WERI-Rb-1 (cell line): ENCODE measurements at regions not wholly inside any gene's neighbourhood (a gene's known extent, or its start where the extent isn't known, plus 50 kb on each side); places are given as distances from the start of the nearest gene placed in this dataset.

Source experiments
- DNase-seq: peaks from one replicate; pipeline ENCODE4 v3.0.0-alpha.2; 2020
- H3K27ac ChIP-seq: fragments of 250-450 bp; sonication (Bioruptor Pico); 2 replicates; pipeline ENCODE4 v1.5.1; 2020; ENCODE audit warnings: mild to moderate bottlenecking, moderate library complexity
- H3K27me3 ChIP-seq: fragments of 250-450 bp; sonication (Bioruptor Pico); 2 replicates; pipeline ENCODE4 v1.5.1; 2021; ENCODE audit warnings: mild to moderate bottlenecking, low read depth, moderate library complexity; ENCODE audit not compliant: insufficient read depth, severe bottlenecking
- H3K36me3 ChIP-seq: fragments of 250-450 bp; sonication (Bioruptor Pico); 2 replicates; pipeline ENCODE4 v1.5.1; 2020; ENCODE audit warnings: mild to moderate bottlenecking, moderate library complexity
- H3K4me3 ChIP-seq: 2 replicates; pipeline ENCODE4 v1.5.1; 2011; ENCODE audit warnings: low read depth, mild to moderate bottlenecking, control low read depth, low read length
- H3K9me3 ChIP-seq: fragments of 250-450 bp; sonication (Bioruptor Pico); 2 replicates; pipeline ENCODE4 v1.5.1; 2021; ENCODE audit warnings: mild to moderate bottlenecking, moderate library complexity; ENCODE audit not compliant: severe bottlenecking
- TF ChIP-seq, protein P1 (sequence below): IDR thresholded peaks from 2 replicates; pipeline ENCODE4 v1.5.1; 2011; ENCODE audit warnings: low read depth, mild to moderate bottlenecking, control low read depth, inconsistent platforms, low read length

GRCh38 chr10:128851726-128852125 is 615.3 kb upstream of the MGMT start:
- Histone ChIP-seq H3K27ac (no peak overlapping the region), H3K9me3 (no peaks in the 10 kb centered on the region), H3K36me3 (no peaks in the 10 kb centered on the region), H3K27me3 (peaks cover 7% of the 10 kb centered on the region), H3K4me3 (no peak overlapping the region)
- TF ChIP-seq, protein P1, sequence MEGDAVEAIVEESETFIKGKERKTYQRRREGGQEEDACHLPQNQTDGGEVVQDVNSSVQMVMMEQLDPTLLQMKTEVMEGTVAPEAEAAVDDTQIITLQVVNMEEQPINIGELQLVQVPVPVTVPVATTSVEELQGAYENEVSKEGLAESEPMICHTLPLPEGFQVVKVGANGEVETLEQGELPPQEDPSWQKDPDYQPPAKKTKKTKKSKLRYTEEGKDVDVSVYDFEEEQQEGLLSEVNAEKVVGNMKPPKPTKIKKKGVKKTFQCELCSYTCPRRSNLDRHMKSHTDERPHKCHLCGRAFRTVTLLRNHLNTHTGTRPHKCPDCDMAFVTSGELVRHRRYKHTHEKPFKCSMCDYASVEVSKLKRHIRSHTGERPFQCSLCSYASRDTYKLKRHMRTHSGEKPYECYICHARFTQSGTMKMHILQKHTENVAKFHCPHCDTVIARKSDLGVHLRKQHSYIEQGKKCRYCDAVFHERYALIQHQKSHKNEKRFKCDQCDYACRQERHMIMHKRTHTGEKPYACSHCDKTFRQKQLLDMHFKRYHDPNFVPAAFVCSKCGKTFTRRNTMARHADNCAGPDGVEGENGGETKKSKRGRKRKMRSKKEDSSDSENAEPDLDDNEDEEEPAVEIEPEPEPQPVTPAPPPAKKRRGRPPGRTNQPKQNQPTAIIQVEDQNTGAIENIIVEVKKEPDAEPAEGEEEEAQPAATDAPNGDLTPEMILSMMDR: no peak
- no peak for DNase-seq

DNA sequence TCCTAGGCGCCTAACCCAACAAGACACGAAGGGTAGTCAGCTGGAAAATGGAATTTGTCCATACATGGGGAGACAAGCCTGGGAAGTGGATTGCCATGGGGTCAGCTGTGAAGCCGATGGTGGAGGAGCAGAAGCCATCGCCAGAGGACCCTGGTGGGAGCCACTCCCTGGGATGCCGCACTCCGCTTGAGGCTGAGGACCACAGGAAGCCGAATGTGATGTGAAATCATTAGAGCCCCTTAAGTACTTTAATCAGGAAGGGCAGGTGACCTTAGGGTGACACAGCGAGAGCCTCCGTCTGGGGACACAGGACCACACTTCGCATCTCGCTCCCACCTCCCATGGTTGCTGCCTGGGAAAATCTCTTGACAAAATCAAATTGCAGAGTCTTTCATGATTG is 614.6 kb upstream of the MGMT start:
- no peak for DNase-seq
- Histone ChIP-seq H3K27ac (no peak overlapping the region), H3K27me3 (peaks cover 7% of the 10 kb centered on the region), H3K36me3 (no peaks in the 10 kb centered on the region), H3K9me3 (no peaks in the 10 kb centered on the region), H3K4me3 (no peak overlapping the region)
- TF ChIP-seq, protein P1: no peak

DNA sequence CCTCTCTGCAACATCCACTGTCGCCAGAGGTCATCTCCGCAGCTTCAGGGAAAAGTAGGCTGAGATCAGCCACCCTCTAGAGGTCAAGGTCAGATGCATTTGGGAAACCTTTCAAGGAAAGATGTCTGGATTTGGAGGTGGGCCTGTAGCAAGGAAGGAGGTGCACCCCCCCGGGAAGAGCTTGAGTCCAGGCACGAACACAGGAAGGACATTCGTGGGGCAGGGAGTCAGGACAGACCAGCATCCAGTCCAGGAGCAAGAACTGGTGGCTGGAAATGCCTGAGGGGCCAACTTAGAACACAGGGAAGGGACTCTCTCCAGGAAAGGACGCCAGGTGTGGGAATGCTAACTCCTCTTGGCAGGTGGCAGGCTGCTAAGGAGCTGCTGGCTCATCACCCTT is 614.1 kb upstream of the MGMT start:
- DNase-seq: no peak
- H3K36me3 ChIP-seq: no peaks in the 10 kb centered on the region
- H3K27ac ChIP-seq: no peak overlapping the region
- no peak overlapping the region for H3K4me3 ChIP-seq
- TF ChIP-seq, protein P1: no peak
- peaks cover 7% of the 10 kb centered on the region for H3K27me3 ChIP-seq
- no peaks in the 10 kb centered on the region for H3K9me3 ChIP-seq

- H3K4me3 ChIP-seq: no peak overlapping the region
- no peak overlapping the region for H3K27ac ChIP-seq
- no peaks in the 10 kb centered on the region for H3K9me3 ChIP-seq
- TF ChIP-seq, protein P1: no peak
- peaks cover 7% of the 10 kb centered on the region for H3K27me3 ChIP-seq
- no peak for DNase-seq
- H3K36me3 ChIP-seq: no peaks in the 10 kb centered on the region
Measured at GRCh38 chr10:128853537-128853936, 613.5 kb upstream of the MGMT start.

- peaks cover 7% of the 10 kb centered on the region for H3K27me3 ChIP-seq
- TF ChIP-seq, protein P1: no peak
- H3K27ac ChIP-seq: no peak overlapping the region
- H3K36me3 ChIP-seq: no peaks in the 10 kb centered on the region
- no peak overlapping the region for H3K4me3 ChIP-seq
- no peak for DNase-seq
- no peaks in the 10 kb centered on the region for H3K9me3 ChIP-seq
Measured at GRCh38 chr10:128854204-128854603, 612.8 kb upstream of the MGMT start.

DNA sequence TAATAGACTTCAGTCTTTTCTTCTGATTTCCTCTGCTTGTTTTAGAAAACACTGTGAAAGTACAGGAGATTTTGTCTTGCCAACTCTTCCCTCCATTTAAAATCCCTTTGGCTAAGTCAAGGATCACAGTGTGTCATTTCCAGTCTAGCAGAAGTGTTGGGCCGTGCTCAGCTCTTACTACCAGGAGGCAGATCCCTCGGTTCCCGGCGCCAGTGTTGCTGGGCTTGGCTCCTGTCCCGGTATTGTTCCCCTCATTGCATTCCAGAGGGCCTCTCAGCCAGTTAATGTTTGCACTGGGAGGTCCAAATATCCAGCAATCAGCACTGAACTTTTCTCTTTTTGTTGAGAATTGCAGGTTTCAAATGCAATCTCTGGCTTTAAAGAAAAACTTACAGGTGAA is 612.1 kb upstream of the MGMT start:
- no peaks in the 10 kb centered on the region for H3K9me3 ChIP-seq
- DNase-seq: no peak
- TF ChIP-seq, protein P1: no peak
- H3K27ac ChIP-seq: no peak overlapping the region
- H3K27me3 ChIP-seq: peaks cover 7% of the 10 kb centered on the region
- H3K36me3 ChIP-seq: no peaks in the 10 kb centered on the region
- H3K4me3 ChIP-seq: no peak overlapping the region
